Occipital lobe (tissue), 1 donor: ENCODE measurements at regions not wholly inside any gene's neighbourhood (a gene's known extent, or its start where the extent isn't known, plus 50 kb on each side); places are given as distances from the start of the nearest gene placed in this dataset.
"Not testable (repeated sequence)": the region's sequence is repeated elsewhere in the genome, so short reads cannot be mapped to it uniquely, and the experiment has no call there.

Source experiments
- DNase-seq: peaks from one replicate; lab custom pipeline; 2025; lab: John Stamatoyannopoulos, UW

GRCh38 chr4:173769568-173769967, 239.5 kb upstream of the HAND2 start:
- no peak for DNase-seq

- no peak for DNase-seq
Measured at GRCh38 chr4:173767650-173768049, 237.6 kb upstream of the HAND2 start.

GRCh38 chr4:173766171-173766600, 236.2 kb upstream of the HAND2 start:
- DNase-seq = no peak

- DNase-seq = no peak
Measured at GRCh38 chr4:173765751-173766150, 235.7 kb upstream of the HAND2 start.

- no peak for DNase-seq
Measured at GRCh38 chr4:173763389-173763788, 233.4 kb upstream of the HAND2 start.

- no peak for DNase-seq
Measured at GRCh38 chr4:173761938-173762337, 231.9 kb upstream of the HAND2 start.

- DNase-seq = no peak
Measured at GRCh38 chr4:173761236-173761635, 231.2 kb upstream of the HAND2 start.

GRCh38 chr4:173758132-173758531, 228.1 kb upstream of the HAND2 start:
- DNase-seq = no peak

GRCh38 chr4:173753408-173753807, 223.4 kb upstream of the HAND2 start:
- no peak for DNase-seq

GRCh38 chr4:173752610-173753230, 222.7 kb upstream of the HAND2 start:
- no peak for DNase-seq

GRCh38 chr4:173748353-173748752, 218.3 kb upstream of the HAND2 start:
- no peak for DNase-seq

- no peak for DNase-seq
Measured at GRCh38 chr4:173747537-173748257, 217.7 kb upstream of the HAND2 start.

GRCh38 chr4:173746424-173746823, 216.4 kb upstream of the HAND2 start:
- DNase-seq = no peak

- DNase-seq = no peak
Measured at GRCh38 chr4:173745765-173746164, 215.7 kb upstream of the HAND2 start.

- DNase-seq = no peak
Measured at GRCh38 chr4:173736840-173737239, 206.8 kb upstream of the HAND2 start.

GRCh38 chr4:173735585-173735984, 205.6 kb upstream of the HAND2 start:
- no peak for DNase-seq

- DNase-seq = no peak
Measured at GRCh38 chr4:173735049-173735448, 205.0 kb upstream of the HAND2 start.

- no peak for DNase-seq
Measured at GRCh38 chr4:173731257-173731656, 201.2 kb upstream of the HAND2 start.

- DNase-seq = no peak
Measured at GRCh38 chr4:173722075-173722474, 192.0 kb upstream of the HAND2 start.

GRCh38 chr4:173718504-173718903, 188.5 kb upstream of the HAND2 start:
- not testable (repeated sequence) for DNase-seq

- no peak for DNase-seq
Measured at GRCh38 chr4:173717581-173717980, 187.6 kb upstream of the HAND2 start.

GRCh38 chr4:173714456-173714855, 184.4 kb upstream of the HAND2 start:
- no peak for DNase-seq

- no peak for DNase-seq
Measured at GRCh38 chr4:173713026-173713425, 183.0 kb upstream of the HAND2 start.
